GM12891 (cell line): ENCODE measurements at regions not wholly inside any gene's neighbourhood (a gene's known extent, or its start where the extent isn't known, plus 50 kb on each side); places are given as distances from the start of the nearest gene placed in this dataset.

Experiments
- POLR2A ChIP-seq: IDR thresholded peaks from 2 replicates; pipeline ENCODE4 v1.6.1; 2011; ENCODE audit warnings: low read depth, low read length, control low read depth
- POLR2AphosphoS5 ChIP-seq: IDR thresholded peaks from 2 replicates; pipeline ENCODE4 v1.6.1; 2011; ENCODE audit warnings: low read depth, low read length, control low read depth
- POU2F2 ChIP-seq: IDR thresholded peaks from 2 replicates; pipeline ENCODE4 v1.6.1; 2011; ENCODE audit warnings: low read depth, mild to moderate bottlenecking, control low read depth, low read length, moderate library complexity

GRCh38 chr6:56765494-56765893 lies 122.8 kb upstream of the DST start:
- TF ChIP-seq POLR2AphosphoS5 (no peak), POLR2A (no peak), POU2F2 (no peak)
